B cell (primary cell): ENCODE measurements at regions not wholly inside any gene's neighbourhood (a gene's known extent, or its start where the extent isn't known, plus 50 kb on each side); places are given as distances from the start of the nearest gene placed in this dataset.

Experiments used
- ATAC-seq: fragments of 200-7000 bp; cut with Tn5 transposase; one replicate; pipeline ENCODE4 v1.10.0; 2021; ENCODE audit warnings: low read depth, mild to moderate bottlenecking, moderate number of reproducible peaks, moderate library complexity
- CTCF ChIA-PET: fragments of 350-600 bp; sonication (Branson Sonifier 250); formaldehyde crosslinking; loops from one replicate; lab custom pipeline; 2021; ENCODE audit warnings: antibody characterized with exemption, inconsistent platforms; lab: Charles Lee
- POLR2A ChIA-PET: fragments of 350-600 bp; sonication (Branson Sonifier 250); formaldehyde crosslinking; loops from one replicate; lab custom pipeline; 2021; ENCODE audit warnings: antibody characterized with exemption; lab: Charles Lee
- DNase-seq: peaks from one replicate; pipeline ENCODE4 v3.0.0; 2013
- H2AFZ ChIP-seq: 2 replicates; pipeline ENCODE4 v1.6.1; 2012; ENCODE audit warnings: mild to moderate bottlenecking, low read depth, low read length; ENCODE audit not compliant: insufficient read depth, poor library complexity, severe bottlenecking
- H3K27ac ChIP-seq, 2 donors: 1 replicate in 1 of 2; 2 replicates in 1 of 2; pipeline ENCODE4 v1.5.1; 2012 to 2013; ENCODE audit warnings: low read length in 2 of 2, mild to moderate bottlenecking in 2 of 2, moderate library complexity in 1 of 2
- H3K27me3 ChIP-seq, 4 experiments: fragments of 200-600 bp in 1 of 4; sonication (generic) in 1 of 4; replicated peaks in 1 of 4; 1 replicate in 2 of 4; 2 replicates in 2 of 4; pipeline versions ENCODE4 v1.6.1 to v1.7.0; 2013 to 2016; ENCODE audit warnings: low read length in 3 of 4, mild to moderate bottlenecking in 2 of 4, mixed read lengths in 1 of 4, moderate library complexity in 1 of 4; ENCODE audit not compliant: insufficient read depth in 4 of 4, control insufficient read depth in 3 of 4; ENCODE audit errors: control extremely low read depth in 1 of 4
- H3K36me3 ChIP-seq, 2 experiments: replicated peaks in 1 of 2; 1 replicate in 1 of 2; 2 replicates in 1 of 2; pipeline versions ENCODE4 v1.6.1 to v1.7.1; 2013; ENCODE audit warnings: low read length in 1 of 2; ENCODE audit not compliant: insufficient read depth in 2 of 2, control insufficient read depth in 1 of 2; ENCODE audit errors: control extremely low read depth in 1 of 2, extremely low read depth in 1 of 2
- H3K4me1 ChIP-seq, 2 donors: fragments of 200-600 bp in 1 of 2; sonication (generic) in 1 of 2; 1 replicate in 1 of 2; 2 replicates in 1 of 2; pipeline versions ENCODE4 v1.5.1 to v1.6.1; 2013 to 2017; ENCODE audit warnings: low read length in 2 of 2; ENCODE audit not compliant: control insufficient read depth in 2 of 2, insufficient read depth in 2 of 2
- H3K4me2 ChIP-seq: replicated peaks from 2 replicates; pipeline ENCODE3; 2012; ENCODE audit warnings: mild to moderate bottlenecking, low read depth, low read length; ENCODE audit not compliant: poor library complexity, severe bottlenecking
- H3K4me3 ChIP-seq, 5 experiments: fragments of 200-600 bp in 1 of 5; sonication (generic) in 1 of 5; 1 replicate in 3 of 5; 2 replicates in 2 of 5; pipeline versions ENCODE4 v1.5.1 to v1.7.0; 2011 to 2016; ENCODE audit warnings: low read length in 4 of 5, mild to moderate bottlenecking in 4 of 5, low read depth in 2 of 5, control low read depth in 1 of 5, moderate library complexity in 1 of 5; ENCODE audit not compliant: insufficient read depth in 1 of 5; ENCODE audit errors: control extremely low read depth in 1 of 5, extremely low read depth in 1 of 5
- H3K79me2 ChIP-seq: fragments of 200-600 bp; sonication (generic); one replicate; pipeline ENCODE4 v1.6.0; 2016; ENCODE audit warnings: low read length; ENCODE audit not compliant: control insufficient read depth, insufficient read depth
- H3K9ac ChIP-seq: fragments of 200-600 bp; sonication (generic); 2 replicates; pipeline ENCODE4 v1.6.1; 2017; ENCODE audit warnings: mild to moderate bottlenecking, low read length, moderate library complexity
- H3K9me3 ChIP-seq, 3 donors: one replicate each; pipeline versions ENCODE4 v1.6.1 to v1.7.1; 2013; ENCODE audit warnings: low read length in 2 of 3; ENCODE audit not compliant: control insufficient read depth in 2 of 3, insufficient read depth in 1 of 3; ENCODE audit errors: control extremely low read depth in 1 of 3
- H4K20me1 ChIP-seq: 2 replicates; pipeline ENCODE4 v1.6.0; 2012; ENCODE audit warnings: mild to moderate bottlenecking, low read length; ENCODE audit not compliant: insufficient read depth, control insufficient read depth, poor library complexity, severe bottlenecking
- H3K27ac Mint-ChIP-seq: one replicate; pipeline ENCODE4 v1.8.0; 2021; ENCODE audit warnings: mixed read lengths
- H3K27me3 Mint-ChIP-seq: one replicate; pipeline ENCODE4 v1.8.0; 2021; ENCODE audit warnings: mixed read lengths
- H3K4me1 Mint-ChIP-seq: one replicate; pipeline ENCODE4 v1.8.0; 2021; ENCODE audit warnings: mixed read lengths
- H3K4me3 Mint-ChIP-seq: one replicate; pipeline ENCODE4 v1.8.0; 2021; ENCODE audit warnings: mixed read lengths
- H3K9me3 Mint-ChIP-seq: one replicate; pipeline ENCODE4 v1.8.0; 2022; ENCODE audit warnings: mixed read lengths; ENCODE audit not compliant: insufficient read depth
- EZH2 ChIP-seq: IDR thresholded peaks from 2 replicates; pipeline ENCODE4 v1.6.1; 2012; ENCODE audit warnings: borderline replicate concordance, low read depth, mild to moderate bottlenecking, moderate library complexity, low read length; ENCODE audit not compliant: insufficient read depth, poor library complexity, severe bottlenecking
- WGBS: methylation state at CpG from one replicate; pipeline ENCODE4 v1.1.5; 2013; ENCODE audit warnings: missing lambda C conversion rate; ENCODE audit not compliant: insufficient coverage; 5-methylcytosine and 5-hydroxymethylcytosine counted together
- intact Hi-C: fragments of 100-400 bp; cut with micrococcal nuclease; formaldehyde crosslinking; loops from one replicate; pipeline ENCODE4 v1.10.0; 2022
- TF ChIP-seq, protein P1 (sequence below): fragments of 200-600 bp; IDR thresholded peaks from one replicate; pipeline ENCODE4 v1.8.0; 2022; ENCODE audit warnings: antibody characterized with exemption, mild to moderate bottlenecking

DNA sequence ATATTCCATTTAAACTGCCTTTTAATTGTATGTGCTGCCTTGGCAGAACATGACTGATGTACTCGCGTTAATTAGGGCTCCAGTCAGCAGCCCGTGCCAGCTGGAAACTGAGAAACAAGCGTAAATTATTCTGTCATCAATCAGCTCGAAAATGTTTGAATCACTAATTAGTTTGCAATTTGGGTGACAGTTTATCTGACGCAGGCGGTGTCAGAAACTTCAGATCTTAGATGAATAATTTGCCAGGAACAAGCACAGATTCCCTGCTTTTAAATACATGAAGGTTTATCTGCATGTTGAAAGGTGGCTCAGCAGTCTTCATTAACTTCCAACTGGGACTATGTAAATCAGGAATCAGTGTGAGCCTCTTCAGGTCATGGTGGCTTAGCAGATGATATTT lies 176.0 kb upstream of the TLE4 start:
- intact Hi-C loops, result no loop called here
- WGBS, result 92% methylated on average over 7 of the region's 7 CpGs
- CTCF ChIA-PET, result no interaction called here
- H4K20me1 ChIP-seq, result no peaks in the 10 kb centered on the region
- POLR2A ChIA-PET, result no interaction called here
- TF ChIP-seq EZH2, result no peak
- TF ChIP-seq, protein P1, sequence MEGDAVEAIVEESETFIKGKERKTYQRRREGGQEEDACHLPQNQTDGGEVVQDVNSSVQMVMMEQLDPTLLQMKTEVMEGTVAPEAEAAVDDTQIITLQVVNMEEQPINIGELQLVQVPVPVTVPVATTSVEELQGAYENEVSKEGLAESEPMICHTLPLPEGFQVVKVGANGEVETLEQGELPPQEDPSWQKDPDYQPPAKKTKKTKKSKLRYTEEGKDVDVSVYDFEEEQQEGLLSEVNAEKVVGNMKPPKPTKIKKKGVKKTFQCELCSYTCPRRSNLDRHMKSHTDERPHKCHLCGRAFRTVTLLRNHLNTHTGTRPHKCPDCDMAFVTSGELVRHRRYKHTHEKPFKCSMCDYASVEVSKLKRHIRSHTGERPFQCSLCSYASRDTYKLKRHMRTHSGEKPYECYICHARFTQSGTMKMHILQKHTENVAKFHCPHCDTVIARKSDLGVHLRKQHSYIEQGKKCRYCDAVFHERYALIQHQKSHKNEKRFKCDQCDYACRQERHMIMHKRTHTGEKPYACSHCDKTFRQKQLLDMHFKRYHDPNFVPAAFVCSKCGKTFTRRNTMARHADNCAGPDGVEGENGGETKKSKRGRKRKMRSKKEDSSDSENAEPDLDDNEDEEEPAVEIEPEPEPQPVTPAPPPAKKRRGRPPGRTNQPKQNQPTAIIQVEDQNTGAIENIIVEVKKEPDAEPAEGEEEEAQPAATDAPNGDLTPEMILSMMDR, result no peak
- no peaks in the 10 kb centered on the region for H3K4me1 ChIP-seq
- no peaks in the 10 kb centered on the region for H3K79me2 ChIP-seq
- no peak overlapping the region for H3K4me3 ChIP-seq
- peaks cover 2% of the 10 kb centered on the region for H3K27me3 Mint-ChIP-seq
- H3K27ac Mint-ChIP-seq, result no peak overlapping the region
- no peaks in the 10 kb centered on the region for H3K9me3 ChIP-seq
- no peak overlapping the region for H3K9ac ChIP-seq
- no peaks in the 10 kb centered on the region for H3K27me3 ChIP-seq
- DNase-seq (no peak), ATAC-seq (no peak)
- H3K27ac ChIP-seq, result no peak overlapping the region
- H3K4me2 ChIP-seq, result no peak overlapping the region
- H3K9me3 Mint-ChIP-seq, result no peaks in the 10 kb centered on the region
- H3K36me3 ChIP-seq, result no peaks in the 10 kb centered on the region
- H3K4me1 Mint-ChIP-seq, result no peaks in the 10 kb centered on the region
- no peak overlapping the region for H2AFZ ChIP-seq
- no peak overlapping the region for H3K4me3 Mint-ChIP-seq

GRCh38 chr9:79396168-79396567 lies 175.6 kb upstream of the TLE4 start:
- TF ChIP-seq, protein P1, result no peak
- no peak for TF ChIP-seq EZH2
- no peaks in the 10 kb centered on the region for H3K9me3 Mint-ChIP-seq
- 100% methylated on average over 2 of the region's 4 CpGs for WGBS
- intact Hi-C loops, result no loop called here
- POLR2A ChIA-PET, result no interaction called here
- Histone ChIP-seq H3K4me1 (no peaks in the 10 kb centered on the region), H3K27me3 (no peaks in the 10 kb centered on the region), H3K79me2 (no peaks in the 10 kb centered on the region), H3K9me3 (no peaks in the 10 kb centered on the region), H3K27ac (no peak overlapping the region), H3K9ac (no peak overlapping the region), H3K4me2 (no peak overlapping the region), H4K20me1 (no peaks in the 10 kb centered on the region), H3K36me3 (no peaks in the 10 kb centered on the region), H3K4me3 (no peak overlapping the region), H2AFZ (no peak overlapping the region)
- no peak for DNase-seq
- CTCF ChIA-PET, result no interaction called here
- ATAC-seq, result no peak
- H3K27me3 Mint-ChIP-seq, result peaks cover 2% of the 10 kb centered on the region
- H3K27ac Mint-ChIP-seq, result no peak overlapping the region
- H3K4me1 Mint-ChIP-seq, result no peaks in the 10 kb centered on the region
- no peak overlapping the region for H3K4me3 Mint-ChIP-seq
